ENCODE measurements at regions not wholly inside any gene's neighbourhood (a gene's known extent, or its start where the extent isn't known, plus 50 kb on each side); places are given as distances from the start of the nearest gene placed in this dataset.
"Not testable (repeated sequence)": the region's sequence is repeated elsewhere in the genome, so short reads cannot be mapped to it uniquely, and the experiment has no call there.

DNA sequence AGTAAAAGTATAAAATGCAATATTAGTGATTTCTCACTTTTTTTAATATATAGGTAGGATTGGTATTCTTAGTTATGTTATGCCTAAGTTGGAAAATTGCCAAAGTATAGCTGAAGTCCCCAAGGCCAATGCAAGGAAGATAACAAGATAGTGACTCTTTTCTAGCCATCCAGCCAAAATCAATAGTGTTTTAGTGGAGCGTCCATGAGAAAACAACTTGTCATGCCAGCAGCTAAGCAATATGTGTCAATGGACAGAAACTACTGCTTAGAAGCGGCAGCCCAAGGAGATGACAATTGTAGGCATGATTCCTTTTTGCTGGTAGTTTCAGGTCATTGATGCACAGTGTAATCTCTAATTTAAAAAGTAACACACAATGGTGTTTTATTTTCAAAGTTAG lies 1444.6 kb downstream of the SUCLG1 start:
- ATAC-seq = no peak

DNA sequence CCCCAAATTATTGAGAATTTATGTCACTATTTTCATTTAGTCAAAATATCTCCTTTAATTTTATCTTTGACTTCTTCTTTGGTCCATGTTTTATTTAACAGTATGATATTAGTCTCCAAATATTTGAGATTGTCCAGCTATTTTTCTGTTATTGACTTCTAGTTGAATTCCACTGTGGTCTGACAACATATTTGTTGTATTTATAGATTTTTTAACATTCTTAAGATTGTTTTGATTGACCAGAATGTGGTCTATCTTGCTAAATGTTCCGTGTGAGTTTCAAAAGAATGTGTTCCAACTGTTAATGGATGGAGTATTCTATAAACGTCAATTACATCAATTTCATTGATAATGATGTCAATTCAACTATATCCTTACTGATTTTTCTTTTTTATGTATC lies 1452.1 kb downstream of the SUCLG1 start:
- ATAC-seq = no peak

DNA sequence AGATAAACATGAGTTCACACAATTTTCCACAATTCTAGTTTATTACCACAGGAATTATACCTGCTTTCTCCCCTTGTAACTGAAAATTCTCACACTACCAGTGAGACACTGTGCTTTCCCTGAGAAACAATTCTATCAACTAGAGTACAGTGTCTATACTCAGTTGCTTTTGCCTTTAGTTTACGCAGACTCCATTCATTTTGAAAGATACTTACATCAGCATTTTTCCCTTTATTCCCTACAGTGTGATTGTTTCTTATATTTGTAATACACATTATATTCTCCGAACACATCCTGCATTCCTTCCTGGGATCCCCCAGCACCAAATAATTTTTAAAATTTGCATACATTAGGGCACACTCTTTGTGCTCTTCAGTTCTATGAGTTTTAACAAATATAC lies 1455.5 kb downstream of the SUCLG1 start:
- no peak for ATAC-seq

DNA sequence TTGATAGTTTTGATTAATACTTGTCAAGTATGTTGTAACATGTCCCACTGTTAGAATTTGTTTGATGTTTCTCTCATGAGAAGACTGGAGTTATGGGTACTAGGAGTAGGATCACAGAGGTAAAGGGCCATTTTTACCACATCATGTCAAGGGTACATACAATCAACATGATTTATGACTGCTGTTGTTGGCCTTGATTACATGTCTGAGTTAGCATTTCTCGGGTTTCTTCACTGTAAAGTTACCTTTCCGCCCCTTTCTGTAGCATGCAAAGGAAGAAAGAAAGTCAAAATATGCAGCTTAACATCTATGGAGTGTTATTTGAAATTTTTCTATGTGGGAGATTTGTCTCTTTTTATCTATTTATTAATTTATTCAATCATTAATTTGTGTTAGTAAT lies 1456.4 kb downstream of the SUCLG1 start:
- no peak for ATAC-seq

DNA sequence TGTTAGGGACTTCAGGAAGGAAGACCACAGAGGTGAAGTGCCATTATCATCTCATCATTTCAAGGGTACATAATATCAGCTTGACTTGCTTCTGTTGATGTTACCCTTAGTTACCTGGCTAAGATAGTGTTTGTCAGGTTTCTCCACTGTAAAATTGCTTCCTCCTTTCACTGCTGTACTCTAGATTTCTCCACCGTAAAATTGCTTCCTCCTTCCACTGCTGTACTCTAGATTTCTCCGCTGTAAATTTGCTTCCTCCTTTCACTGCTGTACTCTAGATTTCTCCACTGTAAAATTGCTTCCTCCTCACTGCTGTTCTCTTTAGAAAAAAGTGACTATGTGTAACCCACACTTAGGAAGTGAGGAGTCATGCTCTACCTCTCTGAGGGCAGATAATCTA lies 1460.3 kb downstream of the SUCLG1 start:
- ATAC-seq = no peak

DNA sequence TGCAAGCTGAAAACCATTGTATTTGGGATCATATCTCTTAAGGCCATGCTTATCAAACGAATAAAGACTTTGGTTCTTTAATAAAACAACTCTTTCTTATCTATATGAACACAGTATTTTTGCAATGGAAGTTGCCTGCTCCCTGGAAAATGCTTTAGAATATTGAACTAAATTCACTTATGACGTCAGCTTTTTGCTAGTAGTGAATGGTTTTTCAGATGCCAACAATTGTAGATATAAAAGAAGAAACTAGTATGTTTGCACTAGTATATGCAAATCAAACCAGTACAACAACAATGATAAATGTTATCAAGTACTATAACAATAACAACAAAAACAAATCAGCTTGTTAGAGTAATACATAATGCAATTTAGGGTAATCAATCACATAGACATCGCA lies 1462.9 kb downstream of the SUCLG1 start:
- ATAC-seq = no peak

DNA sequence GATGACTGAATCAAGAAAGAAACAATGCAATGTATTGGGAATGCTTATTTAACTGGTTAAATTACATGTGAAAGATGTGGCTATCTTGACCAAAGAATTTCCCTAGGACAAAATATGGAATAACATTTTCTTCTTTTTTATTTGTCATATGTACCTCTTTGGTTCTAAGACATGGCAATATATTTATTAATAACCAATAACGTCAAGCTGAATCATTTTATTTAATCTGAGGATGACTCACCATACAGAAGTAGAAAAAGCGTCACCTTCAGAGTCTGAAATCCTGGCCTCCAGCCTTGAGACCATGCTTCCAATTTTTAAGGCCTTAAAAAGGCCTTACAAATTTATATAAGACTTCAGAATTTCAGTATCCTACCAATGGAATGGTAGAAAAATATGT lies 1464.9 kb downstream of the SUCLG1 start:
- ATAC-seq = no peak

DNA sequence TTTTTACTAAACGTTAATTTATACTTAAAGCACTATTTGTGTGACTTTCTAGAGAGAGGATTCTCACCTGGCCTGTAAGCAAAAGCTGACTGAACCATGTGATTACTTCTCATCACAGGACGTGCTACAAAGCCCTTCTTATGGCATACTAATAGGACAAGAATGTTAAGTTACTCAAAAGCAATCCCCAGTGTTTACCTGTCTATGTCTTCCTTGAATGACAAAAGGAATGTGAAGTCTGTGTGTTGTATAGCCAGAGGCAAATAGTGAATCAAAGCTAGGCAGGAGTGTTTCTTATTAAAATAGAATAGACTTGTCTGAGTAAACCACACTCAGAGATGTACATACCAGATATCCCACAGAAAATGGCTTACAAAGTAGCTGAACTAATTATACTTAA lies 1465.5 kb downstream of the SUCLG1 start:
- no peak for ATAC-seq

DNA sequence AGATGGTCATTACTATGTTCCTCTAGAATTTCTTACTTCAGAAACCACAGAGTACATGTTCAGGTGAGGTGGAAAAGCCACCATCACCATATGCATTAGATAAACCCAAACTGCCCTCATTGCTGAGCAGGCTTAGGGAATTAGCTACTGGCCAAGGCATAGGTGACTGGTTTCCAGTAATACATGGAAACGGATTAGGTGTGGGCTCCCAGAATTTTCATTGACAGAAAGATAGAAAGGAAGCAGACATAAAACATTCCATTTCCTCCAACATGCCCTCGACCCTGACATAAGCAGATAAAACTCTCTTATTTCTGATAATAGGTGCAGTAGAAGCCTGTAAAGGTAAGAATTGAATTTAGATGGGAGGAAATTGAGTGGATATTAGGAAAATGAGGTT lies 1466.1 kb downstream of the SUCLG1 start:
- no peak for ATAC-seq

DNA sequence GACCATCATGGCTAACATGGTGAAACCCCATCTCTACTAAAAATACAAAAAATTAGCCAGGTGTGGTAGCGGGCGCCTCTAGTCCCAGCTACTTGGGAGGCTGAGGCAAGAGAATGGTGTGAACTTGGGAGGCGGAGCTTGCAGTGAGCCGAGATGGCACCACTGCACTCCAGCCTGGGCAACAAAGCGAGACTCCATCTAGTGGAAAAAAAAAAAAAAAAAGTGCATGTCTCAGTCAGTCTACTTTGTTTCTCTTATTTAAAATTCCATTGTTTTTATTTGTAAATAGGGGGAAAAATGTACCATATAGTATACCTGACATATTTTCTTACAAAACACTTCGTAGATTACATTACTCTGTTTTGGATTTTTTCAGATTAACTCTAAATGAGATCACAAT lies 1471.4 kb downstream of the SUCLG1 start:
- not testable (repeated sequence) for ATAC-seq

DNA sequence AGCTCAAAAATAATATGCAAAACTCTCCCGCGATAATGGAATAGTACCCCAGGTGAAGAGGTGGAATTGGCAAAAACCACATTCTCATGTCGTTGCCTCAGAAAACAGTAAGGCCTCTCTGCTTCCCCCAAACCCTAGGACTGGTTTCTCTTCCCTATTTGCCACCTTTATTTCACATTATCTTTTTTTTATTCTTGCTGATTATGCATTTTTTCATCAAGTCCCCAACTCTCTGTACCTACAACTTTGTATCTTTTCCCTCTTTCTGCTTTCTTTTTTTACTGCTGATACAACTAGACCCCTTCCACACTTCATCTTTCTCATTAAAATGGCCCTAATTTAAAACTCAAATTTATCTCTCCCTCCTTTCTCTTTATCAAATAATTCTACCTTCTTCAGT lies 1472.2 kb downstream of the SUCLG1 start:
- ATAC-seq = no peak

DNA sequence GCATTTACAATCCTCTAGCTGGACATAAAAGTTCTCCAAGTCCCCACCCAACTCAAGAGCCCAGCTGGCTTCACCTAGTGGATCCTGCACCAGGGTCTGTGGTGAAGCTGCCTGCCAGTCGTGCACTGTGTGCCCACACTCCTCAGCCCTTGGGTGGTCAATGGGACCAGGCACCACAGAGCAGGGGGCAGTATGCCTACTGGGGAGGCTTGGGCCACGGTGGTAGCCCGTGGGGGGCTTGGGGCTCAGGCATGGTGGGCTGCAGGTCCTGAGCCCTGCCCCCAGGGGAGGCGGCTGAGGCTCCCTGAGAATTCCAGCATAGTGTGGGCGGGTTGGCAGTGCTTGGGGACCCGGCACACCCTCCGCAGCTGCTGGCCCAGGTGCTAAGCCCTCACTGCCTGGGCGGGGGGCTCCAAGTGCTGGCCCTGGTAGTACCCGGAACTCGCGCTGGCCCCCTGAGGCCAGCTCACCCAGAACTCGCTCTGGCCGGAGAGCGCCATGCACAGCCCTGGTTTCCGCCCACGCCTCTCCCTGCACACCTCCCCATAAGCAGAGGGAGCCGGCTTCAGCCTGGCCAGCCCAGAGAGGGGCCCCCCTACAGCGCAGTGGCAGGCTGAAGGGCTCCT lies 1473.4 kb downstream of the SUCLG1 start:
- ATAC-seq = no peak

DNA sequence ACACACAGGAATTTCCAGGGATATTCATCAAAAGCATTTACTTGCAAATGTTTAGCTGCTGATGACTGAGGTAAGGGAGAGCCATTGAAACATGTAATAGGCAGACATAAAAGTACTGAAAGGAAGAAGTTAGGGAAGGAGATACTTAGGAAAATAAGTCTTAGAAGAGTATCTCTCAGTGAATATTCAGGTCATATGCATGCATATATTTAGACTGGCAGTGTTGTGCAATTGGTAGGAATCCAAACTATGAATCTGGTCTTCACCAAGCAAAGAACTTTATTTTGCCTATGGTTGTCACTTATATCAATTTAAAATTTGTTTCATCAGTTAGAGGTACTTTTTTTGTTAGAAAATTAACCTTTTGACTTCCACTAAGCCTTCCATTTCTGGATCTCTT lies 1490.7 kb downstream of the SUCLG1 start:
- no peak for ATAC-seq

DNA sequence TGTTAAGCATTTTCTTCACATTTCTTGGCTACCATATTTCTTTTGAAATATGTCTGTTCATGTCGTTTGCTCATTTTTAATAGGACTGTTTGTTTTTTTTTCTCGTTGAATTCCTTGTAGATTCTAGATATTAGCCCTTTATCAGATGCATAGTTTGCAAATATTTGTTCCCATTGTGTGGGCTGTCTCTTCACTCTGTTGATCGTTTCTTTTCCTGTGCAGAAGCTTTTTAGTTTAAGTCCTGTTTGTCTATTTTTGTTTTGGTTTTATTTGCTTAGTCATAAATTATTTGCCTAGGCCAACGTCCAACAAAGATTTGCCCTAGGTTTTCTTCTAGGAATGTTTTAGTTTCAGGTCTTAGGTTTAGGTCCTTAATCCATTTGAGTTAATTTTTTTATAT lies 1494.7 kb downstream of the SUCLG1 start:
- ATAC-seq = no peak

DNA sequence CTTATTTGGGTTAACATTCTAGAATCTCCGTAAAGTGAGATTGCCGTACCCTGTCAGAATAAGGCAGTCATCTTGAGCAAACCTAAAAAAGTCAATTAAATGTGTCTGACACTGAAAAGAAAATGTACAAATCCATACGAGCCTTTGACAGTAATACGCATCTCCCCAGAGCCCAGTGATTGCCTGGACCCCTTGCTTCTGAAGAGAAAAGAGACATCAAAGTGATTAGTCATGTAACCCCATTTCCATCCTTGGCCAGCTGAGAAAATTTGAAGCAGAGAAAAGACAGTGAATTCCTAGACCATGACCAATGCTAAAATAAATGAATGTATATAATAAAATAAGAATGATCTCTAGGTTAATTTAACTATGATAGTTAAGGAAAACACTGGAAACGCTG lies 1499.4 kb downstream of the SUCLG1 start:
- ATAC-seq = no peak

DNA sequence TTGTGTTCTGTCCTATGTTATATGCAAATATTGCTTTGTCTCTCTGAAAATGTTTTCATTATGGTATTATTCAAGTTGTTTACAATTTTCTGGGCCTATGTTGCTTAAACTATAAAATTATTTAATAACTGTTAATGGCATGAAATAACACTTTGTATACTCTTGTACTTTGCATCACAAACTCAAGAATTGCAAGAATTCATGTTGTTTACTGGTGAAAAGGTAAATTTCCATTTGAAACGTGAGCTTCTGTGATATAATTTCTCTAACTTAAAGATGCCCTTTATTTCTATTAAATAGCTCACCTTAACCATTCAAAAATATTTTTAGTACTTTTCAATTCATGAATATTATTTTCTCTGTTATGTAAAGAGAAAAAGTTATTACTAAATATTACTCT lies 1504.2 kb downstream of the SUCLG1 start:
- ATAC-seq = no peak

DNA sequence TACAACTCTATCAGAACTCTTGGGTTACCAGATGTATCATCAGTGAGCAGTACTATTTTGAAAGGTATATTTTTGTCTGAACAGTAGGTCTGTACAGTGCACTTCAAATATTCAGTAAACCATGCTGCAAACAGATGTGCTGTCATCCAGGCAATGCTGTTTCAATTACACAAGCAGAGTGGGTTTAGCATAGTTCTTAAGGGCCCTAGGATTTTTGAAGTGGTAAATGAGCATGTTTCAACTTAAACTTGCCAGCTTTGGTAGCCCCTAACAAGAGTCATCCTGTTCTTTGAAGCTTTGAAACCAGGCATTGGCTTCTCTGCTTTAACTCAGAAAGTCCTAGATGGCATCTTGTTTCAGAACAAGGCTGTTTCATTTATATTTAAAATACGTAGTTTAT lies 1519.9 kb downstream of the SUCLG1 start:
- ATAC-seq = no peak

DNA sequence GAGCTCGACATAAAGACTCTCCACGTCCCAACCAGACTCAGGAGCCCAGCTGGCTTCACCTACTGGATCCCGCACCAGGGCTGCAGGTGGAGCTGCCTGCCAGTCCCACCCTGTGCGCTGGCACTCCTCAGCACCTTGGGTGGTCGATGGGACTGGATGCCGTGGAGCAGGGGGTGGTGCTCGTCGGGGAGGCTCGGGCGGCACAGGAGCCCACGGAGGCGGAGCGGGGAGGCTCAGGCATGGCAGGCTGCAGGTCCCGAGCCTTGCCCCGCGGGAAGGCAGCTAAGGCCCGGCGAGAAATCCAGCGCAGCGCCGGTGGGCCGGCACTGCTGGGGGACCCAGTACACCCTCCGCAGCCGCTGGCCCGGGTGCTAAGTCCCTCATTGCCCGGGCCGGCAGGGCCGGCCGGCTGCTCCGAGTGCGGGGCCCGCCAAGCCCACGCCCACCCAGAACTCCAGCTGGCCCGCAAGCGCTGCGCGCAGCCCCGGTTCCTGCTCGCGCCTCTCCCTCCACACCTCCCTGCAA lies 1520.7 kb downstream of the SUCLG1 start:
- ATAC-seq = not testable (repeated sequence)

DNA sequence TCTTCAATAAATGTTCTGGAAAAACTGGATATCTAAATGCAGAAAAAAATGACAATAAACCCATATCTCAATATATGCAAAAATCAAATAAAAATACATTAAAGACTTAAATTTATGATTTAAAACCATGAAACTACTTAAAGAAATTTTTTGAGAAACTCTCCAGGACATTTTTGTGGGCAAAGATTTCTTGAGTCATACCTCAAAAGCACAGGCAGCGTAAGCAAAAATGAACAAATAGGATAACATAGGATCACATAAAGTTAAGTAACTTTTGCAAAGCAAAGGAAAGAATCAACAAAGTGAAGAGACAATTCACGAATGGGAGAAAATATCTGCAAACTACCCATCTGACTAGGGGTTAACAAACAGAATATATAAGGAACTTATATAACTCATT lies 1545.5 kb downstream of the SUCLG1 start:
- no peak for ATAC-seq

DNA sequence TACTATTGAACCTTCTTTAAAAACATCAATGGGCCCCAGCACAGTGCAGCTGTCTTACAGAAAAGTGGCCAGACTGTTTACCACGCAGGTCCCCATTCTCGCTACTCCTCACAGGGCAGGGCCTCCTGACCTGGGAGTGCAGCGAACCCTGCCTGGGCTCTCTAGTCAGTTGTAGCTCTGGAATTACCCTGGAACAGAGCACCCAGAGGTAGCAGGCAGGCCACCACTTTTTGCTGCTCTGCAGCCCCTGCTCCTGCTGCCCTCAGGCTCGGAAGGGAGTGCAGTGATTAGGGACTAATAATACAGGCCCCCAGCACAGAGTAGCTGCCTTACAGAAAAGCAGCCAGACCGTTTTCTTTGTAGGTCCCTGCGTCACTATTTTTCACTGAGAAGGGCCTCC lies 1563.0 kb downstream of the SUCLG1 start:
- ATAC-seq = no peak

DNA sequence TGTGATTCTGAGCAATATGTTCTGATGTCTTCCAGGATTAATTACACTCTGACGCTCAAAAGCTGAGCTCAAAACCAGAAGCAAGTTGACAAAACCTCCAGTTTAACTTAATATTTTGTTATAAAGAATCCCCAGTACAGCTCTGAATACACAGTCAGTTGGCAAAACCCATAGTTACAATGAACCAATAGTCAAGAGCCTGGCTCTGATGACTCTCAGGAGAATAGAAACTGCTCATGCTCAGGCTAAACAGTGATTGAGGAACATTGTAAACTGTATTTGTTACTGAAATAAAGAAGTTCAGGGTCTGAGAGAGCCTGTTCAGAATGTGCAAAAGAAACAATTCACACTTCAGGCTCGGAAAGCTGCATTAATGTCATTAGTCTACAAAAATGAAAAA lies 1565.9 kb downstream of the SUCLG1 start:
- ATAC-seq = no peak

DNA sequence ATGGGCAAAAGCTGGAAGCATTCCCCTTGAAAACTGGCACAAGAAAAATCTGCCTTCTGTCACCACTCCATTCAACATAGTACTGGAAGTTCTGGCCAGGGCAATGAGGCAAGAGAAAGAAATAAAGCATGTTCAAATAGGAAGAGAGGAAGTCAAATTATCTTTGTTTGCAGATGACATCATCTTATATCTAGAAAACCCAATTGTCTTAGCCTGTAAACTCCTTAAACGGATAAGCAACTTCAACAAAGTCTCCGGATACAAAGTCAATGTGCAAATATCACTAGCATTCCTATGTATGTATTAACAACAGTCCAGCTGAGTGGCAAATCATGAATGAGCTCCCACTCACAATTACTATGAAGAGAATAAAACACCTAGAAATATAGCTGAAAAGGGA lies 1579.3 kb downstream of the SUCLG1 start:
- ATAC-seq = no peak

DNA sequence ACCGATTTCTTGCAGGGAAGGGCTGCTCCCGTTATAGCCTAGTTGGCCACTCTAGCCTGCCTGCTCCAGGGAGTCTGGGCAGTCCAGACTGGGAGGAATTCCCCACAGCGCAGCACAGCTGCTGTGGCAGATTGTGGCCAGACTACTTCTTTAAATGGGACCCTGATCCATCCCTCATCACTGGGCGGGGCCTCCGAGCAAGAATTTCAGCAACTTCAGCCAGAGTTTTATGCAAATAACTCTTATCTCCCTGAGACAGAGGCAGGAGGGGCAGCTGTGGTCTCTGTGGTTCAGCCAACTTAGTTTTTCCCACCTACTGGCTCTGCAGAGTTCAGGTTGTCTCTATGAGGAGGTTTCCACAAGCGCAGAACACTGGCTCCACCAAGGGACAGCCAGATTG lies 1583.2 kb downstream of the SUCLG1 start:
- ATAC-seq = no peak

DNA sequence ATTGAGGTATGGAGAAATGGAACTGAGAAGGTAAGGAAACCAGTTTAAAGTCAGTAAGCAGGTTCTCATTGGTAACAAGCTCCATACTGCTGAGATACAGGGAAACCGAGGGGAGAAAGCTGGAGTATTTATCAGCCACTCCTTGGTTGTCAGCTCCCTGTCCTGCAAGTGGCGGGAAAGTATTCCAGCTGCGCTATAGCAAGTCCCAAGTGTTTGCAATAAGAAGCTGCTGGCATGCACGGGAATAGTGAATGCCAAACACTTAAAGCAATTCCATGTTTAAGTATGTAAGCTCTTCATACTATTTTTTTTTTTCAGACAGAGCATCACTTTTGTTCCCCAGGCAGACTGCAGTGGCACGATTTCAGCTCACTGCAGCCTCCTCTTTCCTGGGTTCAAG lies 1601.1 kb downstream of the SUCLG1 start:
- no peak for ATAC-seq

DNA sequence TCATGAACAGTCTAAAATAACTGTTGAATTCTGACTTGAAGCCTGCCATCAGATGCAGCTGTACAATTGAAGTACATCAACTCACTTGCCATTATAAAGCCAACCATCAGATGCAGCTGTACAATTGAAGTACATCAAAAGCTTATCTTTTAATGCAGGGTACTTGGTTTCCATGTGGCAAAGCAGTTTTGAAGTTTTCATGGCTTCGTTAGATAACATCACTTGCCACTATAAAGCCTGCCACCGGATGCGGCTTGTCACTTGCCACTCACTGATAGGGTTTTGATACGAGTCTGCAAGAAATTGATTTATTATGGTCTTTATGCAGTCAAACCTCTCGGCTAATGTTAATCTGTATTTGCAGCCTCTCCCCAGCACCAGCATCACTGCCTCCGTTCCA lies 1605.8 kb downstream of the SUCLG1 start:
- no peak for ATAC-seq

DNA sequence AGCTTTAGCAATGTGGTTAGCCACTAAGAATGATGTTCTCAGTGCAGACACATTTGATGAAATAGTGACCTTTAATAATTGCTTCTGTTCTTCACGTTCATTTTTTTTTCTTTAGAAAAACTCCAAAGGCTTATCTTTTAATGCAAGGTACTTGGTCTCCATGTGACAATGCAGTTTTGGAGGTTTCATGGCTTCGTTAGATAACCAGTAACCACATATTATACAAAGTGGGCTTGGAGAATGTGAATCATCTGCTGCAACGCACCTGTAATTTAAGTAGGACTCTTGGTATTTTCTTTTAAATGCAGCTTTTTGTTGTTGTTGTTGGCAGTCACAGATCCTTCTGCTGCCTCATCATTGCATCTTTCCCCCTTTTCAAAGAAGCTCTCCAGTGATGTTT lies 1606.3 kb downstream of the SUCLG1 start:
- no peak for ATAC-seq

Measured in activated CD4-positive, CD25-positive, alpha-beta regulatory T cell treated with anti-CD3 and anti-CD28 coated beads, Interleukin-2, amount 50 U/mL, for 24 hours (primary cell).